ENCODE measurements at regions not wholly inside any gene's neighbourhood (a gene's known extent, or its start where the extent isn't known, plus 50 kb on each side); places are given as distances from the start of the nearest gene placed in this dataset.

- H3K4me1 Mint-ChIP-seq (ENCODE audit: unreplicated experiment): no peaks in the 10 kb centered on the region
- DNase-seq (ENCODE audit: extremely low spot score, unreplicated experiment): no peak
- peaks cover 2% of the 10 kb centered on the region for H3K36me3 Mint-ChIP-seq (ENCODE audit: unreplicated experiment)
- H3K9me3 Mint-ChIP-seq (ENCODE audit: unreplicated experiment): no peaks in the 10 kb centered on the region
- H3K27ac Mint-ChIP-seq (ENCODE audit: unreplicated experiment): no peak overlapping the region
- H3K27me3 Mint-ChIP-seq (ENCODE audit: unreplicated experiment): peaks cover 6% of the 10 kb centered on the region
- TF ChIP-seq, protein P1, sequence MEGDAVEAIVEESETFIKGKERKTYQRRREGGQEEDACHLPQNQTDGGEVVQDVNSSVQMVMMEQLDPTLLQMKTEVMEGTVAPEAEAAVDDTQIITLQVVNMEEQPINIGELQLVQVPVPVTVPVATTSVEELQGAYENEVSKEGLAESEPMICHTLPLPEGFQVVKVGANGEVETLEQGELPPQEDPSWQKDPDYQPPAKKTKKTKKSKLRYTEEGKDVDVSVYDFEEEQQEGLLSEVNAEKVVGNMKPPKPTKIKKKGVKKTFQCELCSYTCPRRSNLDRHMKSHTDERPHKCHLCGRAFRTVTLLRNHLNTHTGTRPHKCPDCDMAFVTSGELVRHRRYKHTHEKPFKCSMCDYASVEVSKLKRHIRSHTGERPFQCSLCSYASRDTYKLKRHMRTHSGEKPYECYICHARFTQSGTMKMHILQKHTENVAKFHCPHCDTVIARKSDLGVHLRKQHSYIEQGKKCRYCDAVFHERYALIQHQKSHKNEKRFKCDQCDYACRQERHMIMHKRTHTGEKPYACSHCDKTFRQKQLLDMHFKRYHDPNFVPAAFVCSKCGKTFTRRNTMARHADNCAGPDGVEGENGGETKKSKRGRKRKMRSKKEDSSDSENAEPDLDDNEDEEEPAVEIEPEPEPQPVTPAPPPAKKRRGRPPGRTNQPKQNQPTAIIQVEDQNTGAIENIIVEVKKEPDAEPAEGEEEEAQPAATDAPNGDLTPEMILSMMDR (IDR thresholded peaks at IDR 0.05): no peak
- no peak overlapping the region for H3K4me3 Mint-ChIP-seq (ENCODE audit: unreplicated experiment)
Observed at GRCh38 chr2:236828820-236829219, 256.9 kb upstream of the COPS8 start.

GRCh38 chr2:236830926-236831325, 254.8 kb upstream of the COPS8 start:
- TF ChIP-seq, protein P1 (IDR thresholded peaks at IDR 0.05): no peak
- Mint-ChIP-seq H3K27me3 (ENCODE audit: unreplicated experiment) (peaks cover 6% of the 10 kb centered on the region), H3K9me3 (ENCODE audit: unreplicated experiment) (no peaks in the 10 kb centered on the region), H3K4me3 (ENCODE audit: unreplicated experiment) (no peak overlapping the region), H3K36me3 (ENCODE audit: unreplicated experiment) (peaks cover 2% of the 10 kb centered on the region), H3K4me1 (ENCODE audit: unreplicated experiment) (no peaks in the 10 kb centered on the region), H3K27ac (ENCODE audit: unreplicated experiment) (no peak overlapping the region)
- DNase-seq (ENCODE audit: extremely low spot score, unreplicated experiment): no peak

- H3K27me3 Mint-ChIP-seq (ENCODE audit: unreplicated experiment): peaks cover 12% of the 10 kb centered on the region
- H3K4me3 Mint-ChIP-seq (ENCODE audit: unreplicated experiment): no peak overlapping the region
- H3K27ac Mint-ChIP-seq (ENCODE audit: unreplicated experiment): no peak overlapping the region
- H3K4me1 Mint-ChIP-seq (ENCODE audit: unreplicated experiment): no peaks in the 10 kb centered on the region
- H3K9me3 Mint-ChIP-seq (ENCODE audit: unreplicated experiment): no peaks in the 10 kb centered on the region
- H3K36me3 Mint-ChIP-seq (ENCODE audit: unreplicated experiment): peaks cover 2% of the 10 kb centered on the region
- DNase-seq (ENCODE audit: extremely low spot score, unreplicated experiment): no peak
- TF ChIP-seq, protein P1 (IDR thresholded peaks at IDR 0.05): no peak
Observed at GRCh38 chr2:236831698-236832097, 254.0 kb upstream of the COPS8 start.

DNA sequence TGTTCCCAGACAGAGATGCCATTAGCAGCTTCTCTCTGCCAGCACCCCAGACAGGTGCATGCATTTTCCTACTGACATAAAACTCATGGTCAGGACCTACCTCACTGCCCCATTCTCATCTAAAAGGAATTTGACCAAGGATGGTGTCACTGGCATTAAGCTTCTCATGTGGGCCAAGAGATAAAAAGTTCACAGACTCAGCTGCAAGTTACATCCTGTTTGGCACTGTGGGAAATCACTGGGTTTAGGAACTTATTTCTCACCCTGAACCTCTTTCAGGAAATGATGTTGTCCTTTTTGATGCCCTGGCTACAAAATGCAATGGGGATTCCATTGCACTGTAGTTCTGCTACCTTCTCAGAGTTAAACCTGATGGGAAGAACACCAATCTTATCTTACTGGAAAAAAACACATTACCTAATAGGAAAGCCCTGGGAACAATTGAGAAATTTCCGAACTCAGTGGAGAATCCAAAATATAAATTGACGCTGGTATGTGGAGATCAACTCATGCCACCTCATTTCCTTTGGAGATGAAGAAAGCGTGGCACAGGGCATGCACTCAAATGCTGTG, 252.1 kb upstream of the COPS8 start:
- TF ChIP-seq, protein P1 (IDR thresholded peaks at IDR 0.05): no peak
- no peaks in the 10 kb centered on the region for H3K9me3 Mint-ChIP-seq (ENCODE audit: unreplicated experiment)
- peaks cover 19% of the 10 kb centered on the region for H3K27me3 Mint-ChIP-seq (ENCODE audit: unreplicated experiment)
- H3K36me3 Mint-ChIP-seq (ENCODE audit: unreplicated experiment): peaks cover 2% of the 10 kb centered on the region
- no peak for DNase-seq (ENCODE audit: extremely low spot score, unreplicated experiment)
- no peak overlapping the region for H3K27ac Mint-ChIP-seq (ENCODE audit: unreplicated experiment)
- H3K4me1 Mint-ChIP-seq (ENCODE audit: unreplicated experiment): no peaks in the 10 kb centered on the region
- no peak overlapping the region for H3K4me3 Mint-ChIP-seq (ENCODE audit: unreplicated experiment)

DNA sequence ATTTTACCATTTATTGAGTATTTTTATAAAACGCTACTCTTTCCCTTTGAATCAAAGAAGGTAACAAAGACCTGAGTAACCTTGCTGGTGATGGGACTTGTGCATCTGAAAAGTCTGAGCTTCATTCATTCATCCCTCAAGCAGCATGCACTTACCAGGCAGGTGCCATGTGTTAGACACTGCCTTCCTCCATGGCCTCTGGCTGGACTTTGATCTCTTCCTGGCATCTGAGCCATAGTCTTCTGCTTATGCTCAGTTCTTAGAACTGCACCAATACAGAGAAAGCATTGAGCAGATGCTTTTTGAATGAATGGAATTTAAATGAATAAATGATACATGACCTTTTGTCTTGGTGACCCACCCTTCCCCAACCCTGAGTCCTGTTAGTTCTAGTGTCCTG, 251.4 kb upstream of the COPS8 start:
- Mint-ChIP-seq H3K4me3 (ENCODE audit: unreplicated experiment) (no peak overlapping the region), H3K27ac (ENCODE audit: unreplicated experiment) (no peak overlapping the region), H3K27me3 (ENCODE audit: unreplicated experiment) (peaks cover 19% of the 10 kb centered on the region), H3K9me3 (ENCODE audit: unreplicated experiment) (no peaks in the 10 kb centered on the region), H3K36me3 (ENCODE audit: unreplicated experiment) (peaks cover 2% of the 10 kb centered on the region), H3K4me1 (ENCODE audit: unreplicated experiment) (no peaks in the 10 kb centered on the region)
- DNase-seq (ENCODE audit: extremely low spot score, unreplicated experiment): no peak
- TF ChIP-seq, protein P1 (IDR thresholded peaks at IDR 0.05): no peak

All from osteocyte (in vitro differentiated cells).